ENCODE measurements at regions not wholly inside any gene's neighbourhood (a gene's known extent, or its start where the extent isn't known, plus 50 kb on each side); places are given as distances from the start of the nearest gene placed in this dataset.

- no peak for TF ChIP-seq ZNF462 (CRISPR knock-in tag; IDR thresholded peaks at IDR 0.05)
- TF ChIP-seq ZNF114 (CRISPR knock-in tag; IDR thresholded peaks at IDR 0.05), result no peak
- TF ChIP-seq EZH2phosphoT487 (IDR thresholded peaks at IDR 0.05; ENCODE audit: unreplicated experiment), result no peak
These were observed 201.3 kb upstream of the RARB start (continued) for GRCh38 chr3:25226747-25227146.

GRCh38 chr3:25229586-25229985 is 198.5 kb upstream of the RARB start:
- Histone ChIP-seq H3K9me2 (ENCODE audit: insufficient read depth) (no peaks in the 10 kb centered on the region), H3K79me2 (replicated peaks; ENCODE audit: insufficient read depth) (no peaks in the 10 kb centered on the region), H3K36me3 (ENCODE audit: insufficient read depth) (no peaks in the 10 kb centered on the region), H4K20me1 (replicated peaks; ENCODE audit: insufficient read depth) (no peaks in the 10 kb centered on the region), H3K4me1 (ENCODE audit: insufficient read depth) (no peaks in the 10 kb centered on the region), H3K27me3 (ENCODE audit: insufficient read depth) (no peaks in the 10 kb centered on the region), H3F3A (replicated peaks; ENCODE audit: low read depth) (no peaks in the 10 kb centered on the region), H3K4me2 (no peak overlapping the region), H3K27ac (ENCODE audit: low read depth) (no peak overlapping the region), H2AFZ (no peak overlapping the region), H3K4me3 (no peak overlapping the region)
- Mint-ChIP-seq H3K9me3 (no peaks in the 10 kb centered on the region), H3K4me1 (peaks cover 2% of the 10 kb centered on the region; the same call in 2 of the 3 replicates), H3K27ac (no peak overlapping the region), H3K4me3 (no peak overlapping the region), H3K36me3 (ENCODE audit: low read depth) (no peaks in the 10 kb centered on the region), H3K27me3 (ENCODE audit: insufficient read depth, low read depth, poor library complexity) (no peaks in the 10 kb centered on the region)
- TF ChIP-seq ZNF331 (CRISPR knock-in tag; IDR thresholded peaks at IDR 0.05; ENCODE audit: low read depth) (no peak), CTCF (conservative IDR thresholded peaks at IDR 0.05; ENCODE audit: low read depth in 2 of 2) (no peak), ETS1 (IDR thresholded peaks at IDR 0.05) (no peak)
- DNase-seq (ENCODE audit: low spot score) (no peak), ATAC-seq (no peak)
